NCI-H345 (cell line): ENCODE measurements at regions not wholly inside any gene's neighbourhood (a gene's known extent, or its start where the extent isn't known, plus 50 kb on each side); places are given as distances from the start of the nearest gene placed in this dataset.
"Not testable (repeated sequence)": the region's sequence is repeated elsewhere in the genome, so short reads cannot be mapped to it uniquely, and the experiment has no call there.

Experiments used
- DNase-seq: peaks from one replicate; lab custom pipeline; 2025; lab: John Stamatoyannopoulos, UW

- DNase-seq: no peak
Observed at GRCh38 chr3:181533811-181534210, 177.9 kb upstream of the SOX2 start.

GRCh38 chr3:181530584-181530983 is 181.1 kb upstream of the SOX2 start:
- no peak for DNase-seq

GRCh38 chr3:181521831-181522230 is 189.9 kb upstream of the SOX2 start:
- no peak for DNase-seq

- no peak for DNase-seq
Observed at GRCh38 chr3:181518222-181518621, 193.5 kb upstream of the SOX2 start.

- DNase-seq: no peak
Observed at GRCh38 chr3:181512787-181513186, 198.9 kb upstream of the SOX2 start.

GRCh38 chr3:181510500-181510899 is 201.2 kb upstream of the SOX2 start:
- DNase-seq: no peak

- no peak for DNase-seq
Observed at GRCh38 chr3:181497358-181497757, 214.4 kb upstream of the SOX2 start.

- DNase-seq: no peak
Observed at GRCh38 chr3:181493423-181493822, 218.3 kb upstream of the SOX2 start.

- no peak for DNase-seq
Observed at GRCh38 chr3:181488536-181488935, 223.2 kb upstream of the SOX2 start.

- peak; percentile 95 for DNase-seq
Observed at GRCh38 chr3:181487236-181487978, 224.3 kb upstream of the SOX2 start.

- peak; percentile 42 for DNase-seq
Observed at GRCh38 chr3:181486141-181486885, 225.4 kb upstream of the SOX2 start.

- no peak for DNase-seq
Observed at GRCh38 chr3:181484026-181484425, 227.7 kb upstream of the SOX2 start.

GRCh38 chr3:181475146-181475545 is 236.6 kb upstream of the SOX2 start:
- DNase-seq: not testable (repeated sequence)

- DNase-seq: no peak
Observed at GRCh38 chr3:181470349-181470748, 241.4 kb upstream of the SOX2 start.

- DNase-seq: no peak
Observed at GRCh38 chr3:181464033-181464694, 247.6 kb upstream of the SOX2 start.

GRCh38 chr3:181461381-181461780 is 250.3 kb upstream of the SOX2 start:
- DNase-seq: no peak

- no peak for DNase-seq
Observed at GRCh38 chr3:181459516-181459915, 252.2 kb upstream of the SOX2 start.

- DNase-seq: no peak
Observed at GRCh38 chr3:181458857-181459256, 252.9 kb upstream of the SOX2 start.

- no peak for DNase-seq
Observed at GRCh38 chr3:181457756-181458155, 254.0 kb upstream of the SOX2 start.

- DNase-seq: no peak
Observed at GRCh38 chr3:181457190-181457589, 254.5 kb upstream of the SOX2 start.

GRCh38 chr3:181455276-181455675 is 256.4 kb upstream of the SOX2 start:
- DNase-seq: no peak

GRCh38 chr3:181454451-181455027 is 257.2 kb upstream of the SOX2 start:
- no peak for DNase-seq

GRCh38 chr3:181446741-181447140 is 265.0 kb upstream of the SOX2 start:
- DNase-seq: no peak
